Choroid plexus epithelial cell (primary cell): ENCODE measurements at regions not wholly inside any gene's neighbourhood (a gene's known extent, or its start where the extent isn't known, plus 50 kb on each side); places are given as distances from the start of the nearest gene placed in this dataset.

Experiments used
- DNase-seq: peaks from one replicate; pipeline ENCODE4 v3.0.0-alpha.2; 2010; ENCODE audit warnings: low read depth
- H3K4me3 ChIP-seq: 2 replicates; pipeline ENCODE4 v1.5.1; 2011; ENCODE audit warnings: low read depth, mild to moderate bottlenecking, control low read depth, low read length, moderate library complexity
- CTCF ChIP-seq: conservative IDR thresholded peaks from 2 replicates; pipeline ENCODE4 v1.5.1; 2011; ENCODE audit warnings: low read depth, mild to moderate bottlenecking, control low read depth, inconsistent platforms, low read length, moderate library complexity

GRCh38 chr9:119707228-119707845 is 338.1 kb upstream of the BRINP1 start:
- DNase-seq, result no peak
- H3K4me3 ChIP-seq, result no peak overlapping the region
- no peak for TF ChIP-seq CTCF

GRCh38 chr9:119701651-119702050 is 332.4 kb upstream of the BRINP1 start:
- no peak for DNase-seq
- H3K4me3 ChIP-seq, result no peak overlapping the region
- TF ChIP-seq CTCF, result no peak

GRCh38 chr9:119698535-119698934 is 329.3 kb upstream of the BRINP1 start:
- H3K4me3 ChIP-seq, result no peak overlapping the region
- no peak for TF ChIP-seq CTCF
- no peak for DNase-seq

GRCh38 chr9:119697996-119698395 is 328.8 kb upstream of the BRINP1 start:
- no peak overlapping the region for H3K4me3 ChIP-seq
- DNase-seq, result no peak

GRCh38 chr9:119689879-119690278 is 320.6 kb upstream of the BRINP1 start:
- DNase-seq, result no peak
- TF ChIP-seq CTCF, result no peak
- H3K4me3 ChIP-seq, result no peak overlapping the region

More at GRCh38 chr9:119697996-119698395, 328.8 kb upstream of the BRINP1 start:
- no peak for TF ChIP-seq CTCF

- H3K4me3 ChIP-seq, result no peak overlapping the region
Measured at GRCh38 chr9:119688547-119688946, 319.3 kb upstream of the BRINP1 start.

More at GRCh38 chr9:119688547-119688946, 319.3 kb upstream of the BRINP1 start:
- no peak for DNase-seq
- no peak for TF ChIP-seq CTCF
